ENCODE measurements at regions not wholly inside any gene's neighbourhood (a gene's known extent, or its start where the extent isn't known, plus 50 kb on each side); places are given as distances from the start of the nearest gene placed in this dataset.
"Not testable (repeated sequence)": the region's sequence is repeated elsewhere in the genome, so short reads cannot be mapped to it uniquely, and the experiment has no call there.

DNA sequence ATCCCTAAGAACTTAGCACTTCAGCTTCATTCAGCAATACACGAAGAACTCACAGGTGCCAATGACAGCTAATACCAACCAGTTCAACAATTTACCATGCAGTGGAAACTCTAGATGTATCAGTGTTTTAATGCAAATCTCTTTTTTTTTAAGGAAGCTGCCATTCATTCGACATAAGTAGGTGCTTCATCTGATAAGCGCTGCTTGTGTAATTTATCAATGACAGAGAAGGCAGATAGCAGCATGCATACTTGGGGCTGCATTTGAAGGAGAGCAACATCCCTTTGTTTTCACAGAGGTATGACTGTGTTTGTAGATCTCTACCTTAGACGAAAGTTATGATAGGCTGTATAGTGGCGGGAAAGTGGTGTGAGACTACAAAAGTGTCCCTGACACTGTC is 977.1 kb downstream of the AACS start:
- no peak for DNase-seq

DNA sequence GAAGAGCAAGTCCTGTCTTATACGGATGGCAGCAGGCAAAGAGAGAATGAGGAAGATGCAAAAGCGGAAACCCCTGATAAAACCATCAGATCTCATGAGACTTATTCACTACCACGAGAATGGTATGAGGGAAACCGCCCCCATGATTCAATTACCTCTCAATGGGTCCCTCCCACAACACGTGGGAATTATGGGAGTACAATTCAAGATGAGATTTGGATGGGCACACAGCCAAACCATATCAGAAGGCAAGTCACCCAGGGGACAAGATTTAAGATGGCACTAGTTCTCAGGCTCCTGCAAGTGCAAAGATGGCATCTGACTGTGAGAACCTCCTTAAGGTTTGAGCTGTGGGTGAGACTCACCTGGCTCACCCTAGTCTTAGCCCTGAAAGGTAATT is 984.3 kb downstream of the AACS start:
- not testable (repeated sequence) for DNase-seq

DNA sequence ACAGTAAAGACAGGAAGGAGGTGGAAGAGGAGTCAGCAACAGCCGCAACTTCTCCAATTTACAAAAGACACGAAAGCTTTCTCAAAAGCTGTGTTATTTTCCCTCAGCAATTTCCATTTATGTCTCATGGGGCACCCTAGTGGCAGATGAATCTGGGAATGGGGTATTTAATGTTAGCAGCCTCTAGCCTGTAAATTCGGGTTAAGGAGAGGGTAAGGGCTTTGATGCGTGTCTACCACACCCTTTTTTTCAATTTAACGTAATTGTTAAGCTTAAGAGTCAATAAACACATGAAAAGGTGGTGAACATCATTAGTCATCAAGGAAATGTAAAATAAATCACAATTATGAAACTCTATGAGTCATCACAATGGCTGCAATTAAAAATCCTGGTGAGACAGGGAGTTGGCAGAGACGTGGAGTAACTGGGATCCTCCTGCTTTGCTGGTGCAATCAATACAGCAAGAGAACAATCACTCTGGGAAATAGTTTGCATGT is 986.4 kb downstream of the AACS start:
- DNase-seq: no peak

DNA sequence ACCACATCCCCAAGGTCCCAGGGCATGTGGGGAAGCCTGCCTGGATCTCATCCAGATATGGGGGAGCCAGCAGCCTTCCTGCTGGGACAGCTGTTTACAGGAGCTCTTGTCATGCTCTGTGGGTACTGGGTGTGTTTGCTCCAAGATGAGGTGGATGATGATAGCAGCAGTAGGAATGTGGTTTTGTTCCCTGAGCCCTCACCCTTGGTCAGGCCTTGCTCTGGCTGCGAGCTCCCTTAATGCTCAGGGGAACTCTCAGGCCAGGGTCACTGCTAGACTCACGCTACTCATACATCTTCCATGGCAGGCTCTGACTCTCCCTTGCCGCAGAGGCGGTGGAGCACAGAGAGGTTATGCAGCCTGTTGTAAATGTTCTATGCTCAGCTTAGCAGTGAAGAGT is 990.3 kb downstream of the AACS start:
- no peak for DNase-seq

DNA sequence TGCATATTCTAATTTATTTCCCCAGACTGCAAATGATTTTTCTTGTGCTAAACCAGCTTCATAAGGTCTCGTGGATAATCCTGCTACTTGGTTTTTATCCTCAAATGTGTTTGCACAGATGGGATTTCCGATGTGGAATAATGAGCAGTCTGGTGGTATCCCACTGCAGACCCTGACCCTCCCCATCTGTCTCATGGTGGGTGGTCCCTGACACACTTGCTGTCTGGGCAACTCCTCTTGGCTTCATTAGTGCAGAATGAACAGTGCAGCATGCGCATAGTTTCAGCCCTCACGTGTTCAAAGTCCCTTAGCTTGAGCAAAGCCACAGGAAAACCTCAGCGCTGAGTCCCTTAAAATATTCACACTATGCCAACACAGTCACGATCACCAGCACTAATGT is 996.5 kb downstream of the AACS start:
- no peak for DNase-seq

DNA sequence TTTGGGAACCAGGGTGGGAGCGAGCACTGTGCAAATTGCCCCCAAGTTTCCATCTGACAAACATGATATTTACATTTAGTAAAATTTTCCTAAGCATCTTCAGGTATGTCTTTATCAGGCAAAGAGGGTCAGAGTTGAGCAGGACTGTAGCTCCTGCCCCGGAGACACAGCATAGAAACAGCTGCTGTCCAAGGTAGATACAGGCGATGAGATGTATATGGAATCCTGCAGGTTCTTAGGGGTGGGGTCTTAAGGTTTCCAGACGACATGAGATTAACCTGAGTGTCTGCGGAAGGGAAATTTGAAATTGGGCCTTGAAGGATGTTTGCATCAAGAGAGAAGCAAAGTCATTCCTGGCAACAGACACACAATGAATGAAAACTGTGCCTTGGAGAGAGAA is 998.8 kb downstream of the AACS start:
- DNase-seq: no peak

DNA sequence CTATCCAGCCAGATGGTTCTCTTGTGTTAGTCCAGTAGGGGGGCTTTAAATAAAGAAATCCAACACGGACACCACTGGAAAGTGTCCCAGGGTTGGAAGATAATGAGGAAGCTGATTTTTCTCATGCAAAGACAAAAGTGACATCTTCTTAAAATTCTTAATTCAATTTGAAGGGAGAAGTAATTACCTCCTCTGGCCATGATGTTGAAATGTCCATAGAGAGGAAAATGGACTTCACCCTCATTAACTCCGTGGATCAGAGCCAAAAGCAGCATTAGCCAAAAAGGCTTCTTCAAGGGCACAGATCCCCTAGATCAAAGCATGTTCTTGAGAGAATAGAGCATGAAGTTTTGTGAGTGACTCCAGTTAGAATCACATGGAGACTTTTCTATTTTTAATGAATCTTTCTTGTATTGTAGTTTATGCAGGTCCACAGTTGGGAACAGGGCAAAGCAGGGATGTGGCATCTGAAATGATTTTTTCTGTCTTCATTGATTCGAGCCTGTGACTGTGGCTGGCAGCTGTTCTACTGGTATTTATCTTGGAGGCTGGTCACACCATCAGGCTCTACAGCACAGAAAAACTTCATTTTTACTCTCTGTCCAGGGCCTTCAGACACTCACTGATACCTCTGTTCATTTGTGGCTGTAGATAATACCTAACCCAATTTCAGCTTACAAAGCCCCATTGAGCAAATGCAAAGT is 1002.5 kb downstream of the AACS start:
- DNase-seq: no peak

DNA sequence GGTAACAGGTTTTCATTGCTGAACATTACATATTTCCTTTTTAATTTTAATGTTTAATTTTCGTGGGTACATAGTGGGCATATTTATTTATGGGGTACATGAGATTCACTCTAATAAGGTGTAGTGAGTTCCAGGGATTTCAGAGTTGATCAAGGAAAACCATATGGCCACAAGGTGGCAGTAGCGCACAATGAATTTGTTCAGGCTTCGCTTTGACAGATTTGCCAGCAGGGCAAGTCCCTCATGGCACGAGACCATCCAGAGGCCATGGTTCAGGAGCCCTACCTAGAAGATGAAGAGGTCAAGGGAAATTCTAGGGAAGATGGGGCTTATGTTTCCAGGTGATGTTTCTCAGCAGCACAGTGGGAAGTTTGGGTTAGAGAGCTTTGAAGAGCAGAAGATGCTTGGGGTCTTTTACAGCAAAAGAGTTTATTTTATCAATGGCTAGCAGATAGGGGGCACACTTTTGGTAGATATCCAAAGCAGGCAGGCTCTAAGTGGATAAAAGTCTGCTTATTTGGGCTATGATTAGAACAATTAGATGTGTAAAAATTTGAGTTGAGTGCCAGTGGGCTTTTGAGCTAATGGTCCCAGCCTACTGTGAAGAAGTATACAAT is 1004.4 kb downstream of the AACS start:
- DNase-seq: no peak

DNA sequence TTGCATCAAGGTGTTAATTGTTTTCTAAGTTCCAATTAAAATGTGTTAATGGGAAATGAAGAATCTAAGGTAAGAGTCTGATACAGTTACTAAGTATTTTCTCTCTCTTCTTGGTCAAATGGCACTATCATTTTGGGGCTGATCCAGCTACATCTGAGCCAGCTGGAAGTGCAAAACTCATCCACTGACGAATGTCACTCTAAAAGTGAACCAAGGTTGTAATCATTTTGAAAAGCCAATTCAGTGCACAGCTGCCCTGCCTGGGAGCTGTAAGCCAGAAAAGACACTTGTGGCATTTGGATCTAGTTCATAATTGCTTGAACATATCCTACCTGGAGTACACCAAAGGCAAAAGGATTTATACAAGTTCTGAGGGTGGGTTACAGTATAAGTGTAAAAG is 1011.3 kb downstream of the AACS start:
- no peak for DNase-seq

DNA sequence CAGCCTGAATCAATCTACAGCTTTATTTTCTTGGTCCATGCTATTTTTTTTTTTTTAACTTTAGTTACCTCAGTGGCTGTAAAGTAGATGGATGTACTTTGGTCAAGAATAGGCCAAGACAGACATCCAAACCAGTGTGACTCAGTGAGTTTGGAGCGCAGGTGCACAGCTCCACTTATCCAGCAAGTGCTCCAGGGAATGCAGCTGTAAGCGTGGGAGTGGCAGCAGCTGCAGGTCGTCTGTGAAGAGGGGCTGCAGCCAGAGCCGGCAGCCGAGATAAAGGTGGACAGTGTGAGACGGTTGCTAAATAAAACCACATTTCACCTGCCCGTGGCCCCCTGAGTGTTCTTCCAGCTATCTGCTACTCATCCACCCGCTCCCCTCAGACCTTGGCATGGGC is 1018.7 kb downstream of the AACS start:
- no peak for DNase-seq

DNA sequence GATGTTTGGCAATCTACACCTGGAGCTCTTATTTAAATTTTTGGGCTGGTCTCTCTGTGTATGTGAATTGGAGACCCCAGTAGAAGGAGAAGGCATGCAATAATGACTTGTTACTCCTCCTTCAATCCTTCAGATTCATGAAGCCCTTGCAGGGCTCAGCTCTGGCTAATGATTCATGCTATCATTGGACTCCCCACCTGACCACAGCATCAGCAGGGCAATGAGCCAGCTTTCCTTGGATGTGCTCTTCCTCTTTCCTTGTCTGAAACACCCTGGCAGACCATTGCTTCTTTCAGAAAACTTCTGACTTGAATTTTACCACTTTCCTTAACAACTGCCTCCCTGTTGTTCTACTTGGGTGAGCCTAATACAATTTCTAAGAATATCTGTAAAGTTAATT is 1019.2 kb downstream of the AACS start:
- DNase-seq: no peak

DNA sequence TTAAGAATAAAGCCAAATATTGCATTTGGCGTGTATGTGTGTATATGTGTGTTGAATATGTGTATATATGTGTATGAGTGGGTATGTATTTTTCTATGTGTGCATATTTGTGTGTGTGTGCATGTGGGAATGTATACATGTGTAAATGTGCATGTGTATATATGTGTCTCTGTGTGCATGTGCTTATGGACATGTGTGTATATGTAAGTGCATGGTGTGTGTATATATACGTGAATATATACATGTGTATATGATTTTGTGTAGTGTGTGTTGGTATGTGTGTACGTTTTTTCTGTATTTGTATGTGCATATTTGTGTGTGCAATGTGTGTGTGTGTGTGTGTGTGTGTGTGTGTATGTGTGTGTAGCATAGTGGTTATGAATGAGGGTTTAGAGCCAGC is 1021.0 kb downstream of the AACS start:
- DNase-seq: no peak

DNA sequence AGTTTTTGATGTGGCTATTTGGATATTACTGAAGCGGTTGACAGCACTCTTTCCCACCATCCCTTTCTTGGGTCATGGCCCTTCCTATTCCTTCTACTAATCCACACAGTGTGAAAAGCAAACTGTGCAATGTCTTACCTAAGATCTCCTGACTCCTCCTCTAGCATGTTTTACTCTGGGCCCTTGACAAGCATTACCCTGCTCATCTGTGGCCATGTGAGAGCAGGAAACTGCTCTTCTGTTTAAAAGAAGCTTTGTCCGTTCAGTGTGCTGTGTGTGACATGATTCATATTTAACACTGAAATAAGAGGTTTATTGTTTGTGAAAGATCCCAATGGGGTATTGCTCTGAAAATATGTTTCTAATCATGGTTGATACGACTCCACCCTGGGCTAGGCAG is 1022.5 kb downstream of the AACS start:
- DNase-seq: no peak

DNA sequence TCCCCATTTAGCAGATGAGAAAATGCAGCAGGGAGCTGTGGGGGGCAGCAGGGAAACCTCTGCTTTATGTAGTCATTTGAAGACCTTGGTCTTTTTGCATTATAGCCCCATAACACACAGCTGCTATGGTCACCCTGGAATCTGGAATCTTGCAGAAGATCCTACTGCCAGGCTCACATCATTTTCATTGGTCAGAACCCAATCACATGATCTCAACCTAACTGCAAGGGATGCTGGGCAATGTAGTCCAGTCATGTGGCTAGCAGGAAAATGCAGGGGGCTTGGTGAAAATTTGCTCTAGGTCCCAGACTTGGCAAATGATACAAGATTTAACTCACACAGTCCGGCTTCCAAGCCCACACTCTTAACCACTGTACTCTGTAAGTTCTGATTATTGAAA is 1028.7 kb downstream of the AACS start:
- no peak for DNase-seq

DNA sequence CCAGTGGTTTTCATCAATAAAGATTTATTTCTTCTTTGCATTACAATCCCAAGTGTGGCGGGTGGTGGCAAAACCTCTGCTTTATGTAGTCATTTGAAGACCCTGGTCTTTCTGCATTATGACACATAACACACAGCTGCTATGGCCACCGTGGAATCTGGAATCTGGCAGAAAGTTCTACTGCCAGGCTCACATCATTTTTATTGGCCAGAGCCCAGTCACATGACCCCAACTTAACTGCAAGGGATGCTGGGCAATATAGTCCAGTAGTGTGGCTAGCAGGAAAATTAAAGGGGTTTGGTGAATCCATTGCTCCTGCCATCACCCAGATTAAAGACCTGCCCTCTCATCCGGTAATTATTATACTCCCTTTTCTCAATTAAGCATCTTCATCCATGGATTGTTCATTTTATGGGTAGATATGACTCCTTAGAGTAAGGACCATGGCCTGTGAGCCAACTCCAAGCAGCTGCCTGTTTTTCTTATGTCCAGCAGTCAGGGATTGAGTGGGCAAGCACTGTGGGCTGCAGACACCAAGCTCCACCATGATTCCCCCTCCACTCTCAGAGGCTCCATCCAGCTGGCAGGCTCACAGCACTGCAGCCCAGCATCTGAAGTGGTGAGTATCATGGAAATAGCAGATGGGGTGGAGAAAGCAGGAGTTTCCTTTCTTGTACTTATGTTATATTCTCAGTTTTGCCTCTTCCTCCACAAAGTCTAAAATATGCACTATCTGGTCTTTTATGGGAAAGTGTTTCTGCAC is 1030.7 kb downstream of the AACS start:
- no peak for DNase-seq

DNA sequence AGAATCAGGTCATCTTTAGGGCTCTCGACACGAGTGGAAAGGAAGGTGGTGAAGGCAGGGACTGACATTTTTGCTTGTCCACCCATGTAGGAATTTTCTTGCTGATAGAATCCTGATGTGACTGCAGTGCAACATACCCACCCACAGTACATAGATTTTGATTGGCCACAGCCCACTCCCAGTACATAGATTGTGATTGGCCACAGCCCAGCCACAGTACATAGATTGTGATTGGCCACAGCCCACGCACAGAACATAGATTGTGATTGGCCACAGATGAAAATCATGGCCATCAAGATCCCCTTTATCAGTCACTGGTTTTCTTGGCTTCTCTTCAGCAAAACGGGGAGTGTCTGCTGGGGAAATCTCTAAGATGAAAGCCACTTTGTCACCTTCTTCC is 1041.5 kb downstream of the AACS start:
- DNase-seq: no peak

DNA sequence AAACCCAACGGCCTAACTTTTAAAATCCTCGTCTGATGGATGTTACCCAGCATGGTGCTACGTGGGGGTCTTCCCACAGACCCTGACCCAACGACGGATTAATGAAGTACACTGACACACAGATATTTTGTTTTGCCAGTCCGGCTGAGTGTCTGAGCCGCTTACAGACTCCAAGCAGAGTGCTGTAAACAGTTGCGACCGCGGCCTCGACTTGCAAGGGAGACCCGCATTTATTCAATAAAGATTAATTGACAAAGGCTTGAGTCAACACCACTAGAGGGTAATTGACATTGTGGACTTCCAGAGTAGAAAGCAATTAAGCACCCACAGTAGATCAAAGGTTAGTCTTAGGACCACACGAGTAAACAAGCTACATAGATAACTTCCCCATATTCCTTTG is 1042.4 kb downstream of the AACS start:
- DNase-seq: no peak

DNA sequence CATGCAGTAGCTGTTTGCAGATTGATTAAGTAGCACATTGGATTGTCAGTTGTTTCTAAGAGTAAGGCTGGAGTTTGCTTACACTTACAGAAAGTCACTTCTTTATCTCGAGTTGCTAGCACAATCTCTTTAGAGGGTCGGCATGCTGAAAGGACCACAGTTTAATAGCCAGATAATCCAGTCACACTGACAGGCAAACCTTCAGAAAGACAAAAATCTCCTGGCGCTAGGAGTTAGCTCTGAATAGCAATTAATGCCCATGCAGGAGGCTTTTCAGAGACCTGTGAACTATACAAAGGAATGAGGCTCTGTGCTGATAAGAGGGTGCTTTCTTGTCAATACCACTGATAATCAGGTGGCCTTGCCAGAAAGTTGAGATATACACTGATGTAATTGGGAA is 1043.0 kb downstream of the AACS start:
- no peak for DNase-seq

DNA sequence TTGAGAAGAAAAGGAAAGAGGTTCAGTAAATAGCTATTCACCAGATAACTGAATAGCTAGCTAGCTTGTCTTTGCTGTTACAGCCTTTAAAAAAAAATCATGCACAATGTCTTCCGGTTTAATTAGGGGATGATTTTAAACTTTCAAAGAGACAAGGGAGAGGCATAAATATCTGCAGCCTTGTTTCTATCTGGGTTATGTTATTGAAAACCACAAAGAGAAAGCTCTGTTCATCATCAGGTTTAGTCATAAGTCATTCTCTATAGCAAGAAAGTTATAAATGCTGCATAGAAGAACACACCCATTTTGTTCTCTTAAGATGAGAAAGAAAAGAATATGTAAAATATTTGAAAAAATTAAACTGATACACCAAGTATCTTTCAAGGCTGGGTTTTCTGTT is 1046.9 kb downstream of the AACS start:
- no peak for DNase-seq

DNA sequence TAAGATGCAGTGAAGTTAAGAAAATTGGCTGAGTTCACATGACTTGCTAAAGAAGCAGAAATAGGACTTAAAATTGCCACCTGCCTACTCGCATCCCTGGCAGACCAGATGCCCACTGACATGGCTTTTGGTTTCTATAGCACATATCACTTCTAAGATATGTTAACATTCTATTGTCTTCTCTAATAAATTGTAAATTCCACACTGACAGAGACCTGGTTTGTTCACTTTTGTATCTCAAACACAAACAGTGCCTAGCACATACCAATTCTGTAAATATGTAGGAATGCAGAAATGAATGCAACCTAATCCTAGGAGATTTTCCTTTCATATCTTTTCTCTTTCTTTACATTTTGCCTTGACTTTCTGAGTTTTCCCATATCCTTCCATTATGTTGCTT is 1047.6 kb downstream of the AACS start:
- no peak for DNase-seq

DNA sequence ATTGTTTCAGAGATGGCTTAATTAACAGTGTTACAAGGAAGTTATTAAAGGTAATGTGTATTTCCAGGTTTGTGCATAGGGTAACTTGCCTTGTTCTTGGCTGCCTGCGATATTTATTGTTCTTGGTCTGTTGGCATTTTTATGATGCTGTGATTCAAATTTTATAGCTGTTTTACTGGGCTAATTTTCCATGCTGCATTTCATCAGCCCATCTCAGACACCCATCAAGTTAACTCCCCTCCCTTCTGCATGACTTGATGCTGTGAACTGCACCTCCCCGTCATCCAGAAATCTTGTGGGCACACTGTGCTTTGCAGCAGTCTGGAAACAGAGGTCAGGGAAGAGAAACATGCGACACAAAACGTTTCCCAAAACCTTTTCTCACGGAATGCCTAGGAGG is 1049.2 kb downstream of the AACS start:
- DNase-seq: no peak

DNA sequence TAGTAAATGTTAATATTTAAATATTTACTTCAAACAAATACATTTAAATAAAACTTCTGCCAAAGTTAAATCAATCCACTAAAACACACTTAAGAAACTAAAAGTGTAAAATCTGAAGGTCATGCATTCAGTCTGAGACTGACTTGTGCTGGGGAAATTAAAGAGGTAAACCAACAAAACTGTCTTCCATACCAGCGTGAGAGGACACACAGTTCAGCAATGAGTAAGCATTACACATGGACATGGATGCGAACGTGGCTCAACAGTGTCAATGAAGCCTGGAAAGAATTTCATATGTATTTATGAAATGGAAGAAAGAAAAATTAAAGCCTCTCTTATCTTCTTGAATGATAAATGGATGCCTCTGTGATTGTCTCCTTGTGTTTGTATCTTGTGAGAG is 1052.3 kb downstream of the AACS start:
- no peak for DNase-seq

DNA sequence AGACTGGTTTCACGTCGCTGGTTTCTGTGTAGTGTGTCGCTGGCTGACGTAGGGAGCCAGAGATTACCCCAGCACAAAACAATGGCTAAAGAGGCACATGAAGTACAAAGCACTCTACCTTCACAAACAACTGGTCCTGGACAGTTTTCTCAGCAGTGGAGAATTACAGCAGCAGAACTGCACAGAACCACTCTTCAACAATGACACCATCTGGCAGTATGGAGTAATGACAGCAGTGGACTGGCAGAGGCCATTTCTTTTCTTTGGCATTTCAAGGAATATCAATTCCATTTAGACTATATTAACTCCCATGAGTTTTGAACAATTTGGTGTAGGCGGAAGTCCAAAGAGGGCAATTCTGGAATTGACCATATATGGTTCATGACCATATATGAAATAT is 1074.1 kb downstream of the AACS start:
- DNase-seq: no peak

DNA sequence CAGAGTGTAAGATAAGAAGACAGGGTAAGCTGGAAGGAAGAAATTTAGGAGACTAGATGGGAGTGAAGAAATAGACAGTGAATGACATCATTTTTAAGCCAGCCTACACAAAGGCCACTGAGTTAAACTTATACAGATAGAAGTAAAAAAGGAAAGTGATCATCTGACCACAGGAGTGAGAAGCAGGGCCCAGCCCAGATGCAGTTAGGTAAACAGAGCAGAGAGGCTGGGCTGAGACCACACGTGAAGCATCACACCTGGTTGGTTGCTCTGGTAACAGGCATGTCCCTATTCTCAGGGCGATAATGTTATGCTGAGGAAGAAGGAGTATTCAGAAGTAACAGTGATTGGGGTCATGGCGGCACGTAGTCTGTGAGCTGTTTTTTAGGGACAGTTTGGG is 1079.4 kb downstream of the AACS start:
- DNase-seq: no peak

Data from DMS79 (cell line).